Retina (tissue), 1 donor: ENCODE measurements at regions not wholly inside any gene's neighbourhood (a gene's known extent, or its start where the extent isn't known, plus 50 kb on each side); places are given as distances from the start of the nearest gene placed in this dataset.

Experiments
- DNase-seq: peaks from one replicate; pipeline ENCODE4 v3.0.0-alpha.2; 2016

DNA sequence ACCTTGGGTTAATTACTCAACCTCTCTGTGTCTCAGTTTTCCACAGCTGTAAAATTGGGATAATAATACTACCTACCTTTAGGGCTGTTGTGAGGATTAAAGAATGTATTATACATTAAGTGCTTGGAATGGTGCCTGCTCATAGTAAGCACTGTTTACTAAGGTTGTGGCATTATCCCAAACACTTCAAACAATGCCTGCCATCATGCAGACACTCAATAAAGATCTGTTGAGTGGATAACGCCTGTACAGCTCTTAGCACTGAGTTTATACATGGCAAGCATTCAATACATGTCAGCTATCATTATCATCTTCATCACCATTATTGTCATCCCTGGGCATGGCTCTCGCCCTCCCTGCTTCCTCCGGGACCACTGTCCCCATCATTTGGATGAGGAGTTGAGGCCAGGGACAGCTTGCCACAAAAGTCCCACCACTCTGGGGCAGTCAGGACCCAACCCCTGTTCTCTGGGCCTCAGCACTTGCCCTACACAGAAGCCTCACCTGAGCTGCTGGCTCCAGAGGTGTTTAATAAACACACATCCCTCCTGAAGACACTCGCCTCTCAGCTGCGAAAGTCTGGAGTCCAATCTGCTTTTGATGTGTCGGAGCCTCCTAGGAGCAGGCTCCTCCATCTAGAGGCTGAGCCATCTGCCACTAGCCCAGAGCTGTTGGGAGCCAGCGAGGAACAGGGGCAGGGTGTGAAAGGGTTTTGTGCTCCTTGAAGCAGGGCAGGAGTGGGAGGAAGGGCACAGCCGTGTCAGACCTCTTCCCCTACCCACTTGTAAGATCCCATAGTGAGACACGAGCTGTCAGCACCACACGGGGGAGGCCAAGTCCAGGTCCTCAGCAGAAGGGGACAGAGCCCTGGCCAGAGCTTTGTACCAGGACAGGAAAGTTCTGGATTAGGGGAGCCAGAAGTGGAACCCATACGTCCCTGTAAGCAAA lies 80.9 kb upstream of the ZC3H12A start:
- peak; percentile 58 for DNase-seq

DNA sequence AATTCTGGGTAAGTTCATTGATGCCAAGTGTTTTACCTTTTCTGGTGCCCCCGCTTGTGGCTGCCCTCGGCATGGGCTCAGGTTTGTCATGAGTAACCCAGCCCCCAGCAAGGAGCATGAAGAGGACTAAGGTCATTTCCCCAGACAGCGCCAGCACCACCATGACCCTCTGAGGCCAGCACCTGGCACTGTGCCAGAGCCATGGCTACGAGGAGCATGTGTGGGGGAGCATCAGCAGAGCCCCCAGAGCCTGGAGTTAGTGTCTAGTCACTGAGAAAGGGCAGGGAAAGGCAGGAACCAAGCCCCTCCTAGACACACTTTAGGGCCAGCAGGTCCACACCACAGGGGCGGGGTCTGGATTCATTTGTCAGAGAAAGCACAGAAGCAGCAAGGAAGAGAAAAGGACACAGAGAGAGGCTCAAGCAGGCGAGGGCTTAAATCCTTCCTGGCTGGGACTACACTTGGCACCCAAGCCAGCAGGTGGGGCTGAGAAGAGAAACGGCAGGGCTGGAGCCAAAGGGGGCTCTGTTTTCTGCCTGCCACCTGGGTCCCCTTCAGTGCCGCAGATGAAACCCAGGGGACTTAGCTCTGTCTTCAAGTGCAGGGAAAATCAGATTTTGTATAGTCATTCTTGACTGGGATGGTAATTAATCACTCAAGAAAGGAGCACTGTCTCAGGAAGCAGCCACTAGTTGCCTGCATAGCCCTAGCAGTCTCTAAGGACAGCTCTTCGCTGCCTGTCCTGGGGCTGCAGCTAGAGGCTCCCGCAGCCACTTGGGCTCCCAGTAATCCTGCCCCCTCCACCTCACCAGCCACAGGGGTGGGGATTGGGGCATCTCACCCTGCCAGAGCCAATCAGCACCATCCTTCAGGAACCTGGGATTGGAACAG lies 79.6 kb upstream of the ZC3H12A start:
- peak; percentile 50 for DNase-seq

DNA sequence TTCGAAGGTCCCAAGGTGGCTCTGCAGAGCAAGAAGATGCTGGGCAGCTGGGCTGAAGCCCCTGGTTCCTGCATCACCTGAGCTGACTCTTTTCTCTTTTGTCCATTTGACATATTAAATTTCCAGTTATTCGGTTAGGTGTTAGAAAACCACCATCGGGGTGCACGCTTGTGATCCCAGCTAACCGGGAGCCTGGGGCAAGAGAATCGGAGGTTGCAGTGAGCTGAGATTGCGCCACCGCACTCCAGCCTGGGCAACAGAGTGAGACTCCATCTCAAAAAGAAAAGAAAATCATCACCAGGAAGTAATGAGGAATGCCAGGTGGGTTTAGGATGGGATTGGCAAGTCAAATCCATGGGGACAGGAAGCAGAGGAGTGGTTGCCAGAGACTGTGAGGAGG lies 76.3 kb upstream of the ZC3H12A start:
- no peak for DNase-seq

- no peak for DNase-seq
Measured at GRCh38 chr1:37399205-37399604, 75.2 kb upstream of the ZC3H12A start.

DNA sequence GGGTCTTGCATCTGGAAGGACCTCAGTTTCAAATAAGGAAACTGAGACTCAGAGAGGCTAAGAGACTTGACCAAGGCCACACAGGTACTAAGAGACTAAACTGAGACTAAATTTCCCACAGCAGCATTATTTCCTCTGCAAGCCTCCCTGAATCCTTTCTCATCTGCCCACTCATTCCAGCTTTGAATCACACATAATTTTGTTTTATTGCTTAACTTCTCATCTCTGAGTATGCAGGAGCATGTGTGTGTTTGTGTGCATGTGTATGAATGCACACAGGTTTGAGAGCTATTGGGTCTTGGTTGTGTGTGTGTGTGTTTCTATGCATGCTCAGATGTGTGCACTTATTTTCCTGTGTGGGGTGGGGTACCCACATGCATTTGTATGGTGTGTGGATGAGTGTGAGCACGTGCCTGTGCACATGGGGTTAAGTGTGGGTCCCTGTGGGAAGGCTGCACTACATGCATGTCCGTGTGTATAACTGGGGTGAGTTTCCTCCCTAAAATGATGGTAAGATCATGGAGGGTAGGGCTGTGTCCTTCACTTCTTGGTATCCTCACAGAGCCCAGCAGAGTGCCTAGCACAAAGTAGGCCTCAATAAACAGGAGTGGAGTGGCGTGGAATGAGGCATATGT lies 74.4 kb upstream of the ZC3H12A start:
- no peak for DNase-seq

DNA sequence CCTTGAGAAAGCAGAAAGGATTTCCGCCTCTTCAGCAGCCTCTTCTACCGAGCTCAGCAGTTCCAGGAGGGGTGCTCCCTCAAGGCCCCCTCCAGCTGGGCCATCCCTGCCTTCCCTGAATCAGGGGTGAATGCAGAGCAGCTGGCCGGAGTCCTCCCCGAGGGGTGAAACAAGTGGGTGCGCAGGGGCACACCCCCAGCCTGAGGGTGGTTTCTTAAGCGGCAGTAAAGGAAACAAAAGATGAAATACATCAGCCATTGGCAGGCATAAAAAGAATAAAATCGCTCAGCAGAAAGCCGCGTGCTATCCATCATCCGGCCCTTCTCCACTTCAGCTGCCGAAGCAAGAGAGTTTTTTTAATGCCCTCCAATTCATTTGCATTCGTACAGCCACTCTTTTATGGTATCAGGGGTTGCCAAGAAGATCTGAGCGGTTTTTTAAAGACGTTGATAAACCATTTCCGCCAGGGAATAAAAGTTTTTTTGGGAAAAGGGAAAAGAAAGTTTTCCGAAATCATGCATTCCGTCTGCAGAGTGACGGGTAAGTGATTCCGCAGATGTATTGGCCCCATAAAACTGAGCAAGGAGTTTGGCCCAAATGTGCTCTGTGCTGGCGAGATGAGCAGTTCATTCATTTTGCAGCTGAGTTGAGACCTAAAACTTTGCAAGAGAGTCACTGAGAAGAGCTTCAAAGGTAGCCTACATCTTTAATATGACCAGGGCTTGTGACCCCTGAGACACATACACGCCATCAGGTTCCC lies 73.7 kb upstream of the ZC3H12A start:
- no peak for DNase-seq

- DNase-seq = no peak
Measured at GRCh38 chr1:37403166-37403565, 71.2 kb upstream of the ZC3H12A start.

DNA sequence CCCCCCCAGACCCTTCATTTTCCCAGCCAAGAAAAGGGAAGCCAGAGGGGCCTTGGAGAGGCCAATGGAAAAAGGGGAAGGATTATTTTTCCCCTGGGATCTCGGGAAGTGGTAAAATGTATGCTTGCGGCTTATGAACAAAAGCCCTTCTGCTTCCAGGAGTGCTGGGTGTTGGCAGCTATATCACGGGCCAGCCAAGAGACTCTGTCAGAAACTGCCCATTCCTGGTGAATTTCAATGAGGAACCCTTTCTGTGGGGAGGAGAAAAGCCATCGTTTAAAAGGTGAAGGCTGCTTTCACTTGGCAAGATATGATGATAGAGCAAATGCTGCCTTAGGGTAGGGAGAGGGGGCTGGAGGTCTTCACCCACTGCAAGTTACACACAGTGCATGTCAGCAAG lies 69.7 kb upstream of the ZC3H12A start:
- DNase-seq = no peak

GRCh38 chr1:37410105-37410504 lies 64.3 kb upstream of the ZC3H12A start:
- no peak for DNase-seq

DNA sequence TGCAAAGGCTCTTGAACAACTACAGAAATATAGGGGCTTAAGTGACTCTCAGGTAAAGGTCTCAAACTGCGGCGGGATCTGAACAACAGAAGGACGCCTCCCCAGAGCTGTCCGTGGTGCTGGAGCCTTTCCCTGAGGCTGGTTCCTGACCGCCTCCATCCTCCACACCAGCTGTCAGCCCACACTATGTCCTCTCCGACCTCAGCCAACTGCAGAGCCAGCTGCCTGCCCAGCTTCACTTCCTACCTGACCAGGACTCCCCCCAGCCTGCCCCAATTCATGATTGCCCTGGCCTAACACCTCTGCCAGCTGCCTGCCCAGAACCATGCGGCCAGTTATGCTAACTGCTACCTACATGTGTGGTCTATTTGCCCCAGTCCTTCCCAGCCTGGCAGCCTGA lies 63.6 kb upstream of the ZC3H12A start:
- DNase-seq = peak; percentile 61

DNA sequence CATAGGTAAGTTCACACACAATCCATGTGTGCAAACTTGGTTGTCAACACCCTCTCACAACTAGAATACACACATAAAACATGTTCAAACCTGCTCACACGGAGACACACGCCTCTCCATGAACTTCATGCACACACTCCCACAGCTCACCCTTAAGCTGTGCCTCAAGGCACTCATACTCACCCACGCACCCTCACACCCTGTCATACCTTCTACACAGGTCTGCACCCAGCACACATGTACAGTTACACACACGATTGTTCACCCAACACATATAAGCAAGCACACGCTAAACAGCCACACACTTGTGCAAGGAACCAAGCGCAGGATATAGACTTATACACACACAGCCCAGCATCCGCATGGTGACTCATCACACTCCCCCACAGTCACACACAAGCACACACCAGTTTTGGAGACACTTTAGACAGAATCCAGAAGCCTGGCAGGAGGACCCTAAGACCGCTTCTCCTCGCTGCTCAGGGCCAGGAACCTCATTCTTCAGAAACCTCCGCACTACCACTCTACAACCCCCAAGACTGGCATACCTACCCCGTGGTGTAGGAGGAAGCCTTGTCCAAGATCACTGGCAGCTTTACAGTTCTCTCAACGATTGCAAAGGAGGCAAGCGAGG lies 58.7 kb upstream of the ZC3H12A start:
- DNase-seq = no peak

- DNase-seq = no peak
Measured at GRCh38 chr1:37420456-37420855, 53.9 kb upstream of the ZC3H12A start.

DNA sequence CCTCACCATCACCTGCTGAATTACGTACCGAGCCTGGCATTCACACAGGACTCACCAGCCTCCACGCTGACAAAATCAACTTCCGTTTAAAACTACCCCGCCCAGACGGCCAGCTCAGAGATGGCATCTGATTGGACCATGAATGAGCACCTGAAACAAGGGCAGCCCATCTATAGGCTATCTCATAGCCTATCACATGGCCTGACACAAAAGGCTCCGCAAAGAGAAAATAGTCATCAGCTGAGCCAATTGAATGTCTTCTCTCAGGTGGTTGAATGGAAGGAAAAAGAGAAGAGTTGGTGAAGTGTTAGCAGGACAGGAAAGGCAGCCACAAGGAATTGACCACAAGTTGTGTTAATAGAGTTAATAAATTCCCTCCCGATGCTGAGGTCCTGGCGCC lies 50.6 kb upstream of the ZC3H12A start:
- DNase-seq = no peak

GRCh38 chr1:37424523-37424922 lies 49.9 kb upstream of the ZC3H12A start:
- DNase-seq = no peak
